Activated T-helper 1 cell treated with anti-CD3 and anti-CD28 coated beads, Interleukin-2, amount 50 U/mL, for 16 hours (primary cell): ENCODE measurements at regions not wholly inside any gene's neighbourhood (a gene's known extent, or its start where the extent isn't known, plus 50 kb on each side); places are given as distances from the start of the nearest gene placed in this dataset.
"Not testable (repeated sequence)": the region's sequence is repeated elsewhere in the genome, so short reads cannot be mapped to it uniquely, and the experiment has no call there.

ENCODE experiments used
- DNase-seq, 2 donors: peaks; one replicate each; pipeline ENCODE4 v3.0.0-alpha.2; 2020; ENCODE audit warnings: low read depth in 1 of 2, low spot score in 1 of 2

GRCh38 chr21:35394049-35394448 lies 344.9 kb upstream of the RUNX1 start:
- no peak for DNase-seq

GRCh38 chr21:35390013-35390776 lies 341.1 kb upstream of the RUNX1 start:
- DNase-seq: no peak

GRCh38 chr21:35386491-35387079 lies 337.5 kb upstream of the RUNX1 start:
- no peak for DNase-seq

GRCh38 chr21:35384375-35384774 lies 335.3 kb upstream of the RUNX1 start:
- DNase-seq: no peak

- DNase-seq: no peak
Measured at GRCh38 chr21:35382696-35383095, 333.6 kb upstream of the RUNX1 start.

- no peak for DNase-seq
Measured at GRCh38 chr21:35381743-35382310, 332.7 kb upstream of the RUNX1 start.

- DNase-seq: not testable (repeated sequence)
Measured at GRCh38 chr21:35380304-35380703, 331.2 kb upstream of the RUNX1 start.

- no peak for DNase-seq
Measured at GRCh38 chr21:35378881-35379280, 329.8 kb upstream of the RUNX1 start.

- no peak for DNase-seq
Measured at GRCh38 chr21:35377505-35378090, 328.5 kb upstream of the RUNX1 start.

- no peak for DNase-seq
Measured at GRCh38 chr21:35376406-35377135, 327.5 kb upstream of the RUNX1 start.

GRCh38 chr21:35375115-35375514 lies 326.0 kb upstream of the RUNX1 start:
- no peak for DNase-seq

GRCh38 chr21:35373998-35374397 lies 324.9 kb upstream of the RUNX1 start:
- DNase-seq: no peak

- DNase-seq: no peak
Measured at GRCh38 chr21:35372201-35372600, 323.1 kb upstream of the RUNX1 start.

- no peak for DNase-seq
Measured at GRCh38 chr21:35370671-35371070, 321.6 kb upstream of the RUNX1 start.

GRCh38 chr21:35370071-35370470 lies 321.0 kb upstream of the RUNX1 start:
- DNase-seq: no peak

- DNase-seq: no peak
Measured at GRCh38 chr21:35368326-35368725, 319.2 kb upstream of the RUNX1 start.

- DNase-seq: no peak
Measured at GRCh38 chr21:35367553-35367952, 318.5 kb upstream of the RUNX1 start.

- DNase-seq: no peak
Measured at GRCh38 chr21:35366394-35367080, 317.4 kb upstream of the RUNX1 start.

- no peak for DNase-seq
Measured at GRCh38 chr21:35363458-35363857, 314.4 kb upstream of the RUNX1 start.

GRCh38 chr21:35361988-35362387 lies 312.9 kb upstream of the RUNX1 start:
- no peak for DNase-seq
